Neural cell (in vitro differentiated cells): ENCODE measurements at regions not wholly inside any gene's neighbourhood (a gene's known extent, or its start where the extent isn't known, plus 50 kb on each side); places are given as distances from the start of the nearest gene placed in this dataset.
"Not testable (repeated sequence)": the region's sequence is repeated elsewhere in the genome, so short reads cannot be mapped to it uniquely, and the experiment has no call there.

Experiments
- H2AFZ ChIP-seq: fragments of 200-600, 300-800 bp; sonication (generic), shearing (Covaris generic); 2 replicates; pipeline ENCODE4 v1.6.0; 2014; ENCODE audit warnings: low read depth, mild to moderate bottlenecking, antibody characterized with exemption, low read length, moderate library complexity
- H3F3A ChIP-seq: fragments of 200-600 bp; shearing (Covaris generic); 2 replicates; pipeline ENCODE4 v1.6.1; 2016; ENCODE audit warnings: mild to moderate bottlenecking, moderate library complexity, mixed read lengths, antibody characterized with exemption, low read length; ENCODE audit not compliant: insufficient read depth, poor library complexity, severe bottlenecking
- H3K27ac ChIP-seq: fragments of 200-600, 300-800 bp; sonication (generic), shearing (Covaris generic); 2 replicates; pipeline ENCODE4 v1.5.1; 2014; ENCODE audit warnings: mild to moderate bottlenecking, low read length, moderate library complexity
- H3K27me3 ChIP-seq: fragments of 300-800, 200-600 bp; sonication (generic), shearing (Covaris generic); 2 replicates; pipeline ENCODE4 v1.6.0; 2014; ENCODE audit warnings: mild to moderate bottlenecking, low read depth, low read length, moderate library complexity; ENCODE audit not compliant: insufficient read depth
- H3K36me3 ChIP-seq: fragments of 300-800, 200-600 bp; sonication (generic), shearing (Covaris generic); 2 replicates; pipeline ENCODE4 v1.5.1; 2014; ENCODE audit warnings: mild to moderate bottlenecking, antibody characterized with exemption, low read length, moderate library complexity; ENCODE audit not compliant: insufficient read depth
- H3K4me2 ChIP-seq: fragments of 300-800, 200-600 bp; sonication (generic), shearing (Covaris generic); 2 replicates; pipeline ENCODE4 v1.6.0; 2014; ENCODE audit warnings: mild to moderate bottlenecking, low read length
- H3K4me3 ChIP-seq: fragments of 300-800, 200-600 bp; sonication (generic), shearing (Covaris generic); 2 replicates; pipeline ENCODE4 v1.5.1; 2014; ENCODE audit warnings: mild to moderate bottlenecking, low read length, moderate library complexity
- H3K79me2 ChIP-seq: fragments of 200-600 bp; shearing (Covaris generic); replicated peaks from 2 replicates; pipeline ENCODE4 v1.6.0; 2014; ENCODE audit warnings: mild to moderate bottlenecking, low read length, moderate library complexity; ENCODE audit not compliant: insufficient read depth
- H3K9ac ChIP-seq: fragments of 300-800, 200-600 bp; sonication (generic), shearing (Covaris generic); 2 replicates; pipeline ENCODE4 v1.6.1; 2016; ENCODE audit warnings: mild to moderate bottlenecking, low read length, mixed read lengths
- H3K9me2 ChIP-seq: fragments of 200-600 bp; shearing (Covaris generic); 2 replicates; pipeline ENCODE4 v1.6.1; 2016; ENCODE audit warnings: mild to moderate bottlenecking, low read length, mixed read lengths; ENCODE audit not compliant: insufficient read depth
- H3K9me3 ChIP-seq: fragments of 200-600, 300-800 bp; sonication (generic), shearing (Covaris generic); 2 replicates; pipeline ENCODE4 v1.6.1; 2016; ENCODE audit warnings: mild to moderate bottlenecking, mixed run types, low read length, moderate library complexity, mixed read lengths
- H4K20me1 ChIP-seq: fragments of 200-600 bp; shearing (Covaris generic); 2 replicates; pipeline ENCODE4 v1.6.1; 2016; ENCODE audit warnings: mild to moderate bottlenecking, mixed run types; ENCODE audit not compliant: insufficient read depth
- CTCF ChIP-seq: fragments of 450-650 bp; IDR thresholded peaks from 2 replicates; pipeline ENCODE4 v1.5.1; 2014; ENCODE audit warnings: antibody characterized with exemption, mild to moderate bottlenecking, moderate library complexity; ENCODE audit not compliant: poor library complexity, severe bottlenecking
- EZH2 ChIP-seq: fragments of 200-600, 300-800 bp; shearing (Covaris generic), sonication (generic); IDR thresholded peaks from 2 replicates; pipeline ENCODE4 v1.6.1; 2014; ENCODE audit warnings: antibody characterized with exemption, low read length, borderline replicate concordance, mild to moderate bottlenecking; ENCODE audit not compliant: insufficient read depth, poor library complexity, severe bottlenecking
- MXI1 ChIP-seq: fragments of 450-650 bp; conservative IDR thresholded peaks from 2 replicates; pipeline ENCODE4 v1.6.1; 2014; ENCODE audit warnings: antibody characterized with exemption, mild to moderate bottlenecking; ENCODE audit not compliant: poor library complexity, severe bottlenecking
- SMC3 ChIP-seq: fragments of 450-650 bp; conservative IDR thresholded peaks from 2 replicates; pipeline ENCODE4 v1.6.1; 2014; ENCODE audit warnings: antibody characterized with exemption, mild to moderate bottlenecking, moderate library complexity; ENCODE audit not compliant: poor library complexity
- small RNA-seq, 3 experiments: library from RNA; depleted of rRNA; stranded (forward); fragments of <200 nt; gene quantifications; one replicate each; pipeline ENCODE3, GENCODE V24; 2012

- H2AFZ ChIP-seq: no peak overlapping the region
- no peaks in the 10 kb centered on the region for H3K27me3 ChIP-seq
- no peaks in the 10 kb centered on the region for H3K9me2 ChIP-seq
- H3K4me2 ChIP-seq: no peak overlapping the region
- H3K4me3 ChIP-seq: peak overlapping the region; percentile 49
- TF ChIP-seq MXI1: no peak
- TF ChIP-seq SMC3: no peak
- no peak for TF ChIP-seq CTCF
- peak overlapping the region; percentile 57 for H3K9ac ChIP-seq
- no peaks in the 10 kb centered on the region for H3K9me3 ChIP-seq
- H3K27ac ChIP-seq: peak overlapping the region; percentile 85
- H3K36me3 ChIP-seq: no peaks in the 10 kb centered on the region
- H4K20me1 ChIP-seq: no peaks in the 10 kb centered on the region
- H3F3A ChIP-seq: no peaks in the 10 kb centered on the region
- no peaks in the 10 kb centered on the region for H3K79me2 ChIP-seq
Observed at GRCh38 chr6:5828296-5828695, 178.4 kb downstream of the NRN1 start.

- Histone ChIP-seq H3K36me3 (no peaks in the 10 kb centered on the region), H3K9me3 (no peaks in the 10 kb centered on the region), H3K27me3 (no peaks in the 10 kb centered on the region), H3K79me2 (no peaks in the 10 kb centered on the region), H2AFZ (peak overlapping the region; percentile 22), H3K9me2 (no peaks in the 10 kb centered on the region), H3F3A (no peaks in the 10 kb centered on the region), H3K4me3 (peak overlapping the region; percentile 49), H3K27ac (peak overlapping the region; percentile 85), H3K9ac (peak overlapping the region; percentile 57), H4K20me1 (no peaks in the 10 kb centered on the region), H3K4me2 (peak overlapping the region; percentile 65)
- TF ChIP-seq CTCF: peak; percentile 33
- no peak for TF ChIP-seq EZH2
Observed at GRCh38 chr6:5827056-5827904, 179.4 kb downstream of the NRN1 start.

- not testable (repeated sequence) for H4K20me1 ChIP-seq, H3K27me3 ChIP-seq, H3K4me3 ChIP-seq, H3K9me2 ChIP-seq, H3K4me2 ChIP-seq, H2AFZ ChIP-seq, H3K27ac ChIP-seq, H3K9ac ChIP-seq, H3K9me3 ChIP-seq, H3K79me2 ChIP-seq, H3K36me3 ChIP-seq, H3F3A ChIP-seq
Observed at GRCh38 chr6:5824382-5824983, 182.2 kb downstream of the NRN1 start.

Small RNAs in the stretch of these regions (small RNA-seq; reads per million reads assigned to genes)
- 0 to 0.49 (median 0) reads per million in 3 experiments for gene RN7SL221P
